ENCODE measurements at regions not wholly inside any gene's neighbourhood (a gene's known extent, or its start where the extent isn't known, plus 50 kb on each side); places are given as distances from the start of the nearest gene placed in this dataset.

DNA sequence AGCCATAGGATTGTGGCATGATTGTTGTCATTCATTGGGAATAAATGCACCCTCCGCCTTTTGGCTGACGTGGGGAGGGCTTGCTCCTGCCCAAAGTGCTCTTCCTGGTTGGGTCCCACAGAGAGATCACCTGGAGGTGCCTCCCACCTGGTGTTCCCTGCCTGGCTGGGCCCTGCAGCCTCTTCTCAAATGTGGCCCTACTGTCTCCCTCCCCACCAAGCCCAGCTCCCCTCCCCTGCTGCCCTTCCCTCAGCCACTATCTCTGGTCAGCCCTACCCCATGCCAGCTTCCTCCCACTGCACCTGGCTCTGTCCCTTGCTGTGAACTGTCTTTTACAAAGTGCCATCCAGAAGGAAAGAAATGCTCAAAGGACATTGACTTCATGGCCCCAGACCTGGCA is 173.4 kb downstream of the GLI2 start:
- DNase-seq (ENCODE audit: low read depth, low spot score): no peak
- intact Hi-C loops (cut with micrococcal nuclease; ENCODE audit: unreplicated experiment) (no loop called here), in situ Hi-C loops (cut with MboI) (no loop called here)
- Histone ChIP-seq H3K4me3 (no peak overlapping the region), H3K9ac (ENCODE audit: control insufficient read depth, insufficient read depth, low read length) (no peak overlapping the region), H3K79me2 (ENCODE audit: control insufficient read depth, insufficient read depth, low read length) (no peaks in the 10 kb centered on the region), H3K27me3 (replicated peaks in 1 of 2; ENCODE audit: control insufficient read depth in 2 of 2, insufficient read depth in 2 of 2, low read length in 1 of 2) (peaks cover 0 to 6% of the 10 kb centered on the region in 2 experiments; a peak in 3 of 4 replicates), H3K36me3 (ENCODE audit: control insufficient read depth in 2 of 2, insufficient read depth in 2 of 2, low read length in 1 of 2) (no peaks in the 10 kb centered on the region), H3K4me1 (ENCODE audit: control insufficient read depth, insufficient read depth, low read length) (no peaks in the 10 kb centered on the region), H2AFZ (ENCODE audit: control insufficient read depth, low read depth, low read length) (no peak overlapping the region), H3K9me3 (replicated peaks; ENCODE audit: control insufficient read depth, insufficient read depth, low read length) (no peaks in the 10 kb centered on the region), H4K20me1 (ENCODE audit: control insufficient read depth, insufficient read depth) (no peaks in the 10 kb centered on the region), H3K27ac (ENCODE audit: control insufficient read depth, insufficient read depth) (no peak overlapping the region), H3K4me2 (ENCODE audit: control insufficient read depth, insufficient read depth) (no peak overlapping the region)
- POLR2A ChIA-PET: no interaction called here
- SMC1A ChIA-PET (ENCODE audit: uncharacterized antibody, unreplicated experiment): no interaction called here
- no peak for FAIRE-seq
- RAD21 ChIA-PET (ENCODE audit: unreplicated experiment): no interaction called here
- no peak for ATAC-seq
- BruUV-seq (replicated peaks): no TSS peak
- TF ChIP-seq HDAC6 (IDR thresholded peaks at IDR 0.05; ENCODE audit: unreplicated experiment) (no peak), SMAD1 (IDR thresholded peaks at IDR 0.05; ENCODE audit: low read depth, partially characterized antibody) (no peak), NFXL1 (IDR thresholded peaks at IDR 0.05; ENCODE audit: borderline replicate concordance) (no peak), STAT3 (IDR thresholded peaks at IDR 0.05; ENCODE audit: low read depth, low read length) (no peak), TARDBP (IDR thresholded peaks at IDR 0.05; ENCODE audit: borderline replicate concordance) (no peak), IKZF1 (conservative IDR thresholded peaks at IDR 0.05) (no peak), YBX1 (IDR thresholded peaks at IDR 0.05) (no peak), FOXM1 (IDR thresholded peaks at IDR 0.05; ENCODE audit: low read depth, low read length) (no peak), ASH2L (IDR thresholded peaks at IDR 0.05; ENCODE audit: borderline replicate concordance, low read depth) (no peak)
- TF ChIP-seq, protein P1, sequence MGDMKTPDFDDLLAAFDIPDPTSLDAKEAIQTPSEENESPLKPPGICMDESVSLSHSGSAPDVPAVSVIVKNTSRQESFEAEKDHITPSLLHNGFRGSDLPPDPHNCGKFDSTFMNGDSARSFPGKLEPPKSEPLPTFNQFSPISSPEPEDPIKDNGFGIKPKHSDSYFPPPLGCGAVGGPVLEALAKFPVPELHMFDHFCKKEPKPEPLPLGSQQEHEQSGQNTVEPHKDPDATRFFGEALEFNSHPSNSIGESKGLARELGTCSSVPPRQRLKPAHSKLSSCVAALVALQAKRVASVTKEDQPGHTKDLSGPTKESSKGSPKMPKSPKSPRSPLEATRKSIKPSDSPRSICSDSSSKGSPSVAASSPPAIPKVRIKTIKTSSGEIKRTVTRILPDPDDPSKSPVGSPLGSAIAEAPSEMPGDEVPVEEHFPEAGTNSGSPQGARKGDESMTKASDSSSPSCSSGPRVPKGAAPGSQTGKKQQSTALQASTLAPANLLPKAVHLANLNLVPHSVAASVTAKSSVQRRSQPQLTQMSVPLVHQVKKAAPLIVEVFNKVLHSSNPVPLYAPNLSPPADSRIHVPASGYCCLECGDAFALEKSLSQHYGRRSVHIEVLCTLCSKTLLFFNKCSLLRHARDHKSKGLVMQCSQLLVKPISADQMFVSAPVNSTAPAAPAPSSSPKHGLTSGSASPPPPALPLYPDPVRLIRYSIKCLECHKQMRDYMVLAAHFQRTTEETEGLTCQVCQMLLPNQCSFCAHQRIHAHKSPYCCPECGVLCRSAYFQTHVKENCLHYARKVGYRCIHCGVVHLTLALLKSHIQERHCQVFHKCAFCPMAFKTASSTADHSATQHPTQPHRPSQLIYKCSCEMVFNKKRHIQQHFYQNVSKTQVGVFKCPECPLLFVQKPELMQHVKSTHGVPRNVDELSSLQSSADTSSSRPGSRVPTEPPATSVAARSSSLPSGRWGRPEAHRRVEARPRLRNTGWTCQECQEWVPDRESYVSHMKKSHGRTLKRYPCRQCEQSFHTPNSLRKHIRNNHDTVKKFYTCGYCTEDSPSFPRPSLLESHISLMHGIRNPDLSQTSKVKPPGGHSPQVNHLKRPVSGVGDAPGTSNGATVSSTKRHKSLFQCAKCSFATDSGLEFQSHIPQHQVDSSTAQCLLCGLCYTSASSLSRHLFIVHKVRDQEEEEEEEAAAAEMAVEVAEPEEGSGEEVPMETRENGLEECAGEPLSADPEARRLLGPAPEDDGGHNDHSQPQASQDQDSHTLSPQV (IDR thresholded peaks at IDR 0.05): no peak
- TF ChIP-seq, protein P2, sequence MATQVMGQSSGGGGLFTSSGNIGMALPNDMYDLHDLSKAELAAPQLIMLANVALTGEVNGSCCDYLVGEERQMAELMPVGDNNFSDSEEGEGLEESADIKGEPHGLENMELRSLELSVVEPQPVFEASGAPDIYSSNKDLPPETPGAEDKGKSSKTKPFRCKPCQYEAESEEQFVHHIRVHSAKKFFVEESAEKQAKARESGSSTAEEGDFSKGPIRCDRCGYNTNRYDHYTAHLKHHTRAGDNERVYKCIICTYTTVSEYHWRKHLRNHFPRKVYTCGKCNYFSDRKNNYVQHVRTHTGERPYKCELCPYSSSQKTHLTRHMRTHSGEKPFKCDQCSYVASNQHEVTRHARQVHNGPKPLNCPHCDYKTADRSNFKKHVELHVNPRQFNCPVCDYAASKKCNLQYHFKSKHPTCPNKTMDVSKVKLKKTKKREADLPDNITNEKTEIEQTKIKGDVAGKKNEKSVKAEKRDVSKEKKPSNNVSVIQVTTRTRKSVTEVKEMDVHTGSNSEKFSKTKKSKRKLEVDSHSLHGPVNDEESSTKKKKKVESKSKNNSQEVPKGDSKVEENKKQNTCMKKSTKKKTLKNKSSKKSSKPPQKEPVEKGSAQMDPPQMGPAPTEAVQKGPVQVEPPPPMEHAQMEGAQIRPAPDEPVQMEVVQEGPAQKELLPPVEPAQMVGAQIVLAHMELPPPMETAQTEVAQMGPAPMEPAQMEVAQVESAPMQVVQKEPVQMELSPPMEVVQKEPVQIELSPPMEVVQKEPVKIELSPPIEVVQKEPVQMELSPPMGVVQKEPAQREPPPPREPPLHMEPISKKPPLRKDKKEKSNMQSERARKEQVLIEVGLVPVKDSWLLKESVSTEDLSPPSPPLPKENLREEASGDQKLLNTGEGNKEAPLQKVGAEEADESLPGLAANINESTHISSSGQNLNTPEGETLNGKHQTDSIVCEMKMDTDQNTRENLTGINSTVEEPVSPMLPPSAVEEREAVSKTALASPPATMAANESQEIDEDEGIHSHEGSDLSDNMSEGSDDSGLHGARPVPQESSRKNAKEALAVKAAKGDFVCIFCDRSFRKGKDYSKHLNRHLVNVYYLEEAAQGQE (IDR thresholded peaks at IDR 0.05; ENCODE audit: low read depth, low read length): no peak
- TF ChIP-seq, protein P3, sequence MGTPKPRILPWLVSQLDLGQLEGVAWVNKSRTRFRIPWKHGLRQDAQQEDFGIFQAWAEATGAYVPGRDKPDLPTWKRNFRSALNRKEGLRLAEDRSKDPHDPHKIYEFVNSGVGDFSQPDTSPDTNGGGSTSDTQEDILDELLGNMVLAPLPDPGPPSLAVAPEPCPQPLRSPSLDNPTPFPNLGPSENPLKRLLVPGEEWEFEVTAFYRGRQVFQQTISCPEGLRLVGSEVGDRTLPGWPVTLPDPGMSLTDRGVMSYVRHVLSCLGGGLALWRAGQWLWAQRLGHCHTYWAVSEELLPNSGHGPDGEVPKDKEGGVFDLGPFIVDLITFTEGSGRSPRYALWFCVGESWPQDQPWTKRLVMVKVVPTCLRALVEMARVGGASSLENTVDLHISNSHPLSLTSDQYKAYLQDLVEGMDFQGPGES (IDR thresholded peaks at IDR 0.05): no peak
- CTCF ChIA-PET: no interaction called here
- 0% methylated on average over 2 of the region's 2 CpGs for WGBS (ENCODE audit: insufficient coverage, insufficient replicate concordance, low lambda C conversion rate, missing lambda C conversion rate)
